Dendritic cell treated with granulocyte-macrophage colony-stimulating factor and Interleukin-4, amounts not matched to agents 40 ng/mL and 50 ng/mL, for 4 days (primary cell): ENCODE measurements at regions not wholly inside any gene's neighbourhood (a gene's known extent, or its start where the extent isn't known, plus 50 kb on each side); places are given as distances from the start of the nearest gene placed in this dataset.

ENCODE experiments used
- H3K27ac Mint-ChIP-seq: one replicate; pipeline ENCODE4 v1.8.0; 2022; ENCODE audit warnings: mild to moderate bottlenecking, mixed read lengths
- H3K27me3 Mint-ChIP-seq: one replicate; pipeline ENCODE4 v1.8.0; 2022; ENCODE audit warnings: mild to moderate bottlenecking, mixed read lengths
- H3K36me3 Mint-ChIP-seq: one replicate; pipeline ENCODE4 v1.8.0; 2022; ENCODE audit warnings: low read depth, mixed read lengths
- H3K4me1 Mint-ChIP-seq: one replicate; pipeline ENCODE4 v1.8.0; 2022; ENCODE audit warnings: low read depth, mixed read lengths
- H3K4me3 Mint-ChIP-seq: one replicate; pipeline ENCODE4 v1.8.0; 2022; ENCODE audit warnings: mild to moderate bottlenecking, moderate library complexity, mixed read lengths
- H3K9me3 Mint-ChIP-seq: one replicate; pipeline ENCODE4 v1.8.0; 2022; ENCODE audit warnings: mixed read lengths
- intact Hi-C: fragments of 100-400 bp; cut with micrococcal nuclease; formaldehyde crosslinking; loops from one replicate; pipeline ENCODE4 v1.15.0; 2022

- H3K27me3 Mint-ChIP-seq: peaks cover 5% of the 10 kb centered on the region
Observed at GRCh38 chr2:136062066-136062837, 55.7 kb downstream of the CXCR4 start.

GRCh38 chr2:136060416-136060815 is 57.5 kb downstream of the CXCR4 start:
- Mint-ChIP-seq H3K27ac (no peak overlapping the region), H3K9me3 (peaks cover 5% of the 10 kb centered on the region), H3K36me3 (no peaks in the 10 kb centered on the region), H3K27me3 (no peaks in the 10 kb centered on the region), H3K4me1 (peaks cover 26% of the 10 kb centered on the region), H3K4me3 (no peak overlapping the region)
- intact Hi-C loops: no loop called here

More at GRCh38 chr2:136062066-136062837, 55.7 kb downstream of the CXCR4 start:
- H3K27ac Mint-ChIP-seq: no peak overlapping the region
- H3K9me3 Mint-ChIP-seq: no peaks in the 10 kb centered on the region
- H3K4me1 Mint-ChIP-seq: peaks cover 19% of the 10 kb centered on the region
- intact Hi-C loops: no loop called here
- no peaks in the 10 kb centered on the region for H3K36me3 Mint-ChIP-seq
- H3K4me3 Mint-ChIP-seq: no peak overlapping the region

DNA sequence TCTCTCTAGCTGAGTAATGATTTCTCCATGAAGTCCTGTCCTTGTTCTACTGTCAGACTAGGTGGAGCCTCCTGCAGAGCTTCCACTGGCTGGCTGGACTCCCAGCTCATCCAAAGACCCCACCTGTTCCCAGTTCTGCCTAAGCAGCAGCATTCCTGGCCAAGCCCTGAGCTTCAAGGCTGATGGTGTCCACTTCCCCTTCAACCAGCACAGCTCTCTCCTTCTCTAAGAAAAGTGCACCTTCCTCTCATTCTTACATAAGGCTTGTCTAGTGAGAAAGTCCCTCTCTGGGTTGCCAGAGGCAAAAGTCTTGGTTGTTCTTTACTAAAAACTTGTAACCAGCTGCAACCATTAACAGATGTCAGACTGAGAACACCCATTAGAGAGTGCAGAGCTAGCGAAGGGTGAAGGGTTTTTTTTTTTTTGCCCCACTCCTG is 58.9 kb downstream of the CXCR4 start:
- no peak overlapping the region for H3K27ac Mint-ChIP-seq
- no peaks in the 10 kb centered on the region for H3K27me3 Mint-ChIP-seq
- peaks cover 10% of the 10 kb centered on the region for H3K9me3 Mint-ChIP-seq
- no peaks in the 10 kb centered on the region for H3K36me3 Mint-ChIP-seq
- intact Hi-C loops: no loop called here
- H3K4me3 Mint-ChIP-seq: no peak overlapping the region
- peaks cover 25% of the 10 kb centered on the region for H3K4me1 Mint-ChIP-seq

DNA sequence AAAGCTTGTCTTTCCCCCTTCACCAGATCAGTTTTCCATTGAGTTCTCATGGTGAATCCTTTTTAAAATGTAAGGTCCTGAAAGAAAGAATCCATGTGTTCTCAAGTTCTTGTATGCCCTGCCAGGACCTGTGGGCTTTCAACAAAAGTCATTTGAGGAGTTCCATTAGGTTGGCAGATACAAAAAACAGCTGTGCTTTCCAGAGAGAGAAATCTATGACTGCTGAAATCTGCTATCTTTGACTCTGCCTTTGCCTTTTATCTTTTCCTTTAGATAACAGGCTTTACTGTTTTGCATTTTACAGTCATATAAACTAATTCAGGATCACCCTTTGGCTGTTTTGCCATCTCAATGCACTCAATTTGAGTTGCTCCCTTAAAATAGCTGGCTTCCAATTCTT is 59.7 kb downstream of the CXCR4 start:
- no peak overlapping the region for H3K4me3 Mint-ChIP-seq
- peaks cover 10% of the 10 kb centered on the region for H3K9me3 Mint-ChIP-seq
- no peak overlapping the region for H3K27ac Mint-ChIP-seq
- intact Hi-C loops: no loop called here
- no peaks in the 10 kb centered on the region for H3K27me3 Mint-ChIP-seq
- H3K36me3 Mint-ChIP-seq: no peaks in the 10 kb centered on the region
- H3K4me1 Mint-ChIP-seq: peaks cover 25% of the 10 kb centered on the region

DNA sequence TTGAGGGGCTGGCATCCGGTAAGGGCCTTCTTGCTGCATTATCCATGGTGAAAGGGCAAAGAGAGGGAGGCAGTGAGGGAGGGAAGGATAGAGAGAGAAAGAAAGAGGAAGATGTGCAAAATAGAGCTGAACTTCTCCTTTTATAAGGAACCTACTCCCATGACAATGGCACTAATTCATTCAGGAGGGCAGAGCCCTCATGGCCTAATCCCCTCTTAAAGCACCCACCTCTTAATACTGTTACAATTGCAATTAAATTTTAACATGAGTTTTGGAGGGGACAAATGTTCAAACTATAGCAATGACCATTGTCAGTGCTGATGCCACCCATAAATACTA is 60.2 kb downstream of the CXCR4 start:
- Mint-ChIP-seq H3K27ac (no peak overlapping the region), H3K9me3 (peaks cover 10% of the 10 kb centered on the region), H3K4me1 (peaks cover 25% of the 10 kb centered on the region), H3K27me3 (no peaks in the 10 kb centered on the region), H3K4me3 (no peak overlapping the region), H3K36me3 (no peaks in the 10 kb centered on the region)
- intact Hi-C loops: no loop called here

GRCh38 chr2:136057023-136057801 is 60.7 kb downstream of the CXCR4 start:
- H3K27me3 Mint-ChIP-seq: no peaks in the 10 kb centered on the region
- no peak overlapping the region for H3K4me3 Mint-ChIP-seq
- H3K36me3 Mint-ChIP-seq: no peaks in the 10 kb centered on the region
- peaks cover 25% of the 10 kb centered on the region for H3K4me1 Mint-ChIP-seq
- H3K9me3 Mint-ChIP-seq: peaks cover 10% of the 10 kb centered on the region
- intact Hi-C loops: no loop called here
- H3K27ac Mint-ChIP-seq: no peak overlapping the region

- intact Hi-C loops: no loop called here
- Mint-ChIP-seq H3K27ac (no peak overlapping the region), H3K9me3 (peaks cover 10% of the 10 kb centered on the region), H3K4me1 (peaks cover 32% of the 10 kb centered on the region), H3K27me3 (no peaks in the 10 kb centered on the region), H3K4me3 (no peak overlapping the region), H3K36me3 (no peaks in the 10 kb centered on the region)
Observed at GRCh38 chr2:136055929-136056688, 61.8 kb downstream of the CXCR4 start.

DNA sequence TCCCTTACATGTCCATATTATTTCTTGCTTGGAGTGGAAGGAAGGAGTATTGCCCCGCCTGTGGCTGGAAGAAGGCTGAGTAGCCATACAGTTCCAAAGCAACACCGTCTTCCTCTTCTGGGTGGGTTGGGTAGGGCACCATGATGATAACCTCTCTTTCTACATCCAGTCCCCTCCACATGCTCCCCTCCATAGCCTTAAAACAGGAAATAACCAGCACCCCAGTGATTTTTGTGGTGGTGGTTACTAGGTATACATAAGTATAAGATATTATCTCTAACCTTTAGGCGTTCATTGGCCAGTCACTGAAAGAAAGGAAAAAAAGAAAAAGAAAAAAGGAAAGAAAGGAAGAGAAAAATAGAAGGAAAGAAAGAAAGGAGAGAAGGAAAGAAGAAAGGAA is 63.1 kb downstream of the CXCR4 start:
- Mint-ChIP-seq H3K36me3 (no peaks in the 10 kb centered on the region), H3K9me3 (peaks cover 10% of the 10 kb centered on the region), H3K4me3 (no peak overlapping the region), H3K27me3 (no peaks in the 10 kb centered on the region), H3K27ac (no peak overlapping the region), H3K4me1 (peaks cover 43% of the 10 kb centered on the region)
- intact Hi-C loops: no loop called here

DNA sequence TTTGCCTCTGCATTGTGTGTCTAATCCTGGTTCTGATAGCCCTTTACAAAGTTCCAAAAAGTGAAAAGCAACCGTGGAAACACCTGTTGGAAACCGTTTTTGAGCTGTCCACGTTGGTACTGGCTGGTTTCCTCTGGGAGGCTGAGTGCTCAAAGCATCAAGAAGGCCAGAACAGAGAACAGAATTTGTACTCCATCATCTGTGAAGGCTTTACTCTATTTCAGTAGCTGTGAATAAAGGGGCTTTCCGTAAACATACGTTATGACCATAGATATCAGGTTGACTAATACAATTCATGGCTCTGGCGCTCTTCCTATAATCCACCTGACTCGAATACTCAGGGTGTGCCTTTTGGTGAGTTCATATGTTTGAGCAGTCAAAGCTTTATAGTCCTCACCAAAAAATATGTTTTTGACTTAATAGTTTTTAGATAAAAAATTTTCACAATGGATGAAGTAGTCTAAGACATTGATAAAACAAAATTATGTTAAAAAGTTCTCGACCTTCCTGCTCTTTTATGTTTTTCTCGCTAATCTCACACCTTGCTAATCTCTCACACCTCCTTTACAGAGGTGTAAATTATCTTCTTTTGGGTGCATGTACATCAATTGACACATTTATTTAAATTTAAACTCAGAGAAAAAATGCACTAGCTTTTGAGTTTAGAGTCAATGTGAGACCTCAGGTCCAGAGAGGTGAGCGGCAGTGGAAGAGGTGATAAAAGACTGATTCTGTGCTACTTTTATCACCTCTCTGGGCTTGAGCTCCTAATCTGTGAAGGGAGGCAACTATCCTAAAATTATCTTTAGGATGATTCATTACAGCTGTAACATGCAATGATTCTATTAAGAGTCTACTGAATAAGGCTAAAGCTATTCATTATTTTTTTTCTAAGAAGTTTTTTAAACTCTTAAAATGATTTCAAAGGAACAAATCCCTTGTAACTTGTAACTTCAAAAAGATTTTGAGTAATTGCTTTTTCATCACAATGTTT is 65.3 kb downstream of the CXCR4 start:
- H3K4me1 Mint-ChIP-seq: peaks cover 45% of the 10 kb centered on the region
- intact Hi-C loops: no loop called here
- H3K36me3 Mint-ChIP-seq: no peaks in the 10 kb centered on the region
- H3K27ac Mint-ChIP-seq: no peak overlapping the region
- peaks cover 10% of the 10 kb centered on the region for H3K9me3 Mint-ChIP-seq
- H3K27me3 Mint-ChIP-seq: no peaks in the 10 kb centered on the region
- H3K4me3 Mint-ChIP-seq: no peak overlapping the region

GRCh38 chr2:136051725-136052048 is 66.3 kb upstream of the DARS1 start:
- Mint-ChIP-seq H3K4me1 (peaks cover 38% of the 10 kb centered on the region), H3K27ac (no peak overlapping the region), H3K9me3 (peaks cover 10% of the 10 kb centered on the region), H3K27me3 (no peaks in the 10 kb centered on the region), H3K4me3 (no peak overlapping the region), H3K36me3 (no peaks in the 10 kb centered on the region)
- intact Hi-C loops: no loop called here

DNA sequence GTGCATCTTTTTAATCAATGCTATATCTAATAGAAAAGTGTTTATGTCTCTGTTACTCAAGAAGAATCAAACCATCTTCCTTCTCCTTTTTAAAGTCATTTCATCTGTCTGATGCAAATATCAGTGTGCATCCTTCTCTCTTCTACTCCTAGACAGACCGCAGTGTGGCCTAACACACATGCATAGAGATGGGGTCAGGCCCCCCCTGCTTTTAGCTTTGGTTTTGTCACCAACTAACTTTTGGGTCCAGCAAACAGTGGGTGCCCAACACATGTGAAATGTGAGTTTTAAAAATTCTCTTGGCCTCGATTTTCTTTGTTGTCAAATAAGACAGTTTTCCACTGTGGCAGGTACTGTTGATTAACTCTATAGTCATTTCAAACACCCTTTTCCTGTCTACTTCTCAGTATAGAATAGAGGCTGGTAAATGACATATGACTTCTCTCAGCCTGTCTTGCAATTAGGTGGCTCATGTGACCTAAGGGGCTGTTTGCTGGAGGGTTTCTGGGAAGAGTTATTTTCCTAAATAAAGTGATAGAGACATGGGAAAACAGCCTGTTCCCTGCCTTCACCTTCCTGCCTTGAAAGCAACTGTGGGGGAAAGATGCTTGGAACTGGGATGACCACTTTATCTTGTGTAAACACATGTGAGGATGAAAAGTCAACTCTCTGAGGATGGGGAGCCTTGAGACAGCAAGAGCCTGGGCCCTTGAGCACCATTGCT is 65.7 kb upstream of the DARS1 start:
- H3K4me3 Mint-ChIP-seq: no peak overlapping the region
- intact Hi-C loops: no loop called here

DNA sequence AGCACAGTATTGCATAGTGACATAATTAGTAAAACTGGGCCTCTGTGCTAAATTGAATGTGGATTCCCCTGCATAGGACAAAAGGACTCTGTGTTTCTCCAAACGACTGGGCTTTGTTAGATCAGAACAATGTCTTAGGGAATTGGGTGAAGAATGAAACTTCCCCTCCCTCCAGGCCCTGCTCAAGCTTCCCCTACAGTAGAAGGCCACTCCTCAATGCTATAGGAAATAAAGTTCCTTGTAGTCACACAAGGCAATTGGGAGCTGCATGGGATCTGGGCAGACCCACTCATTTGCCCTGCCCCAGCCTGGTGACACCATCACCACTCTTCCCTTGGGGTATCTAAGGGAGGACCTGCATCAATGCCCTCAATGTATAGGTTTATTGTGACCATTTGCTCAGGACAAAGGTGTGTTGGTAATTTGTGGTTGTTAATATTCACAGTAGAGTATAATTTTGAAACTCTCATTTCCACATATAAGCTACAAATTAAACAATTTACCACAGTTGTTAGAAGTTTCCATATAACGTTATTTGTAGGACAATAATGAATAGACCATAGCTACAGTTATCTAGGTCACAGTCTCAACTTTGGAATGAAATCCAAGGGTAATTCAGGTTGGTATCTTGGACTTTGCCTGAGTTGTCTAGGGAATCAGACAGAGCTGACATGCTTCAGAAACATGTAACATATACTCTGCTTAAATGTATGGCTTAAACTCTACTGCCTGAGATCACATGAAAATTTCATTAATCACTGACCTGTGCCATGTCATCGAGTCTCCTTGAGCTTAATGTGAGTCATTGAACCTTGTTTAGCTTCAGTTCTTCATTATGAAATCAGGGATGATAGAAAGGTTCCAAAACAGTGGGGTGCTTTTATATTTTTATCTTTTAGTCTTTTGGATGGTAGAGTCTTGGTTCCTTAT is 64.8 kb upstream of the DARS1 start:
- H3K36me3 Mint-ChIP-seq: no peaks in the 10 kb centered on the region
- no peaks in the 10 kb centered on the region for H3K27me3 Mint-ChIP-seq
- H3K4me3 Mint-ChIP-seq: no peak overlapping the region
- H3K4me1 Mint-ChIP-seq: peaks cover 41% of the 10 kb centered on the region
- H3K27ac Mint-ChIP-seq: no peak overlapping the region
- intact Hi-C loops: no loop called here
- H3K9me3 Mint-ChIP-seq: peaks cover 3% of the 10 kb centered on the region

More for the DNA sequence above, 65.7 kb upstream of the DARS1 start:
- Mint-ChIP-seq H3K9me3 (peaks cover 10% of the 10 kb centered on the region), H3K36me3 (no peaks in the 10 kb centered on the region), H3K27me3 (no peaks in the 10 kb centered on the region), H3K27ac (no peak overlapping the region), H3K4me1 (peaks cover 42% of the 10 kb centered on the region)
